GM19099 (cell line): ENCODE measurements at regions not wholly inside any gene's neighbourhood (a gene's known extent, or its start where the extent isn't known, plus 50 kb on each side); places are given as distances from the start of the nearest gene placed in this dataset.

Source experiments
- POLR2A ChIP-seq: IDR thresholded peaks from 3 replicates; pipeline ENCODE4 v1.6.1; 2011; ENCODE audit warnings: low read depth; ENCODE audit not compliant: insufficient read length; ENCODE audit errors: extremely low read depth

DNA sequence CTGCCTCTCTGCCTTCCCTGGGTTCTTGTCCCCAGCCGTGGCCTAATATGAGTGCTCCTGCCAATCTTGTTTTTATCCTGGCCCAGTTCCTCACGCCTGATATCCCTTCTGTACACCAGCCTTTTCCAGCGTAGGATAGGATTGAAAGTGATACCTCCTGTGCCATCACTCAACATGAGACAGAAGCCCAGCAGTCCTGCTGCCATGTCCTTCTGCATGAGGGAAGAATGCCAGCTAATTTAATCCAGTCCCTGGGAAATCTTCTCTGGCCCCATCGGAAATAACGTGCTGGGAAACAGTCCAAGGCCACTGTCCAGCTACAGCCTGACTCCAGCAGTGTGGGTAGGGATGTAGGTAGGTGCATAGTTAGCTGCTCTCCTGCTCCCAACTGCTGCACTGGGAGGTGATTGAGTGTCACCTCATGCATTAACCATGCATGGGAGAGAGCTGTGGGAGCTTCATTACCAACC is 92.0 kb upstream of the TPM1 start:
- no peak for TF ChIP-seq POLR2A

DNA sequence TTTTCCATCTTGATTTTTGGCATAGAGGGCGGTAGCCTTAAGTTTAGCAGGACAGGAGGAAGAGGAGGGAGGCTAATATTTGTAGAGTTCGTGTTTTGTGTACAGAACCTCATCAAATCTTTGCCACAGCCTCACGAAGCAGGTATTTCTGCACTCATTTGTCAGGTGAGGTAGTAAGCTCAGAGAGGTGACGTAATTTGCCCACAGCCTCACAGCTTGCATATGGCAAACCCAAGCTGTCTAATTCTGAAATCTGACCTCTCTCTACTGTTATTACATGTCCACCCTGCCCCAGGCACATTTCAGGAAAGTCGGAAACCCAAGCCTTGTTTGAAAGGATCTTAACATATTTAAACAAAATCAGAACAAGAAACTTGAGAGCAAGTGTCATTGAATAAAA is 91.1 kb upstream of the TPM1 start:
- TF ChIP-seq POLR2A: no peak

DNA sequence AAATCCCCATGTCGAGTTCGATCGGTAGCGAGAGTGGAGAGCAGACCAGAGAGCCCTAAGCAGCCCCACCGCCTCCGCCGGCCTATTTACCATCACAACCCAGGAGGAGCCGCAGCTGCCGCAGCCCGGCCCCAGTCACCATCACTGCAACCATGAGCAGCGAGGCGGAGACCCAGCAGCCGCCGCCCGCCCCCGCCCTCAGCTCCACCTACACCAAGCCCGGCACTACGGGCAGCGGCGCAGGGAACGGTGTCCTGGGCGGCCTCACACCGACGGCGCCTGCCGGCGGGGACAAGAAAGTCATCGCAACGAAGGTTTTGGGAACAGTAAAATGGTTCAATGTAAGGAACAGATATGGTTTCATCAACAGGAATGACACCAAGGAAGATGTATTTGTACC is 89.5 kb upstream of the TPM1 start:
- TF ChIP-seq POLR2A: no peak

DNA sequence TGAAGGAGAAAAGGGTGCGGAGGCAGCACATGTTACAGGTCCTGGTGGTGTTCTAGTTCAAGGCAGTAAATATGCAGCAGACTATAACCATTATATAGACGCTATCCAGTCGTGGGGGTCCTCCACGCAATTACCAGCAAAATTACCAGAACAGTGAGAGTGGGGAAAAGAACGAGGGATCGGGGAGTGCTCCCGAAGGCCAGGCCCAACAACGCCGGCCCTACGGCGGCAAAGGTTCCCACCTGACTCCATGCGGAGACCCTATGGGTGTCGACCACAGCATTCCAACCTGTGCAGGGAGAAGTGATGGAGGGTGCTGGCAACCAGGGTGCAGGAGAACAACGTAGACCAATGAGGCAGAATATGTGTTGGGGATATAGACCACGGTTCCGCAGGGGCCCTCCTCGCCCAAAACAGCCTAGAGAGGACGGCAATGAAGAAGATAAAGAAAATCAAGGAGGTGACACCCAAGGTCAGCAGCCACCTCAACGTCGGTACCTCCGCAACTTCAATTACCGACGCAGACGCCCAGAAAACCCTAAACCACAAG is 89.0 kb upstream of the TPM1 start:
- no peak for TF ChIP-seq POLR2A

DNA sequence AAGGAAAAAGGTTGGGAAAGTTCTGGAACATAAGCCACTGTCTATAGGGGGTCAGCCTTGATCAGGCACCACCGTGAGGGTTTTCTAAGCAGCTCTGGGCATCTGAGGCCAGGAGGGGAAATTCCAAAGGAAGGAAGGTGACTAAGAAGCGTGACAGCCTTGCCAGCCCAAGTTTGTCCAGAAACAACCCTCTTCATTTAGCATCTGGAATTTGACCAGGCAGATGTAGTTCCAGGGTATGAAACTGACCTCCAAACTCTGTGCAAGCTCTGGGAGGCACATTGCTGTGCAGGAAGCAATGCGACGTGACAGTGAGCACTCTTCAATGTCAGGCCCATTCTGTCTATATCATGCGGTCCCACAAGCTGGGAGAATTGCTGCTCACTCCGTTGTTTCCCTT is 85.4 kb upstream of the TPM1 start:
- TF ChIP-seq POLR2A: no peak

DNA sequence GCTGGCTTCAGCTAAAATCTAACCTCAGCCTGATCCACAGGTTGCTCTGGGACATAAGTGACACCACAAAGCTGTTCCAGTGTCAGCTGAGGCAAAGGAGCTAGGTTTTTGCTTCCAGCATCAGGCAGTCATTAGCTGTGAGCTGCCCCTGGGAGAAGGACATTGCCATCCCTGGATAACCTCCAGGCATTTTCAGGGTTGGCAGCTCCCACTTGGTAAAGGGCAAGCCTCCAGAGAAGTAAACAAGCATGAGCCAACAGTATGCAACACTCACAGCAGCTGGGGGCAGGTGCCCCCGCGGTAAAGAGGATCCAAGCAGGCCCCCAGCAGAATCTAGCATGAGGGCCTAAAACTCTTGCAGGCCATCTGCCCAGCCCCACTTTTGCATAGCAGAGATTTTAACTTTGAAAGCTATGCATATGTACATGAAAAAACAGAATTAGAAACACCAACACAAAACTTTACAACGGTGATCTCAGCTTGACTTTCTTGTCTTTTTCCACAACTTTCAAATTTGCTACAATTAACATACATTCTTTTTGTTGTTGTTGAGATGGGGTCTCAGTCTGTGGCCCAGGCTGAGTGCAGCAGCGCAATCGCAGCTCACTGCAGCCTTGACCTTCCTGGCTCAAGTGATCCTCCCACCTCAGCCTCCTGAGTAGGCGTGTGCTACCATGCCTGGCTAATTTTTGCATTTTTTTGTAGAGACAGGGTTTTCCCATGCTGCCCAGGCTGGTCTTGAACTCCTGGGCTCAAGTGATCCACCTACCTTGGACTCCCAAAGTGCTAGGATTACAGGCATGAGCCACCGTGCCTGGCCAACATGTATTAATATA is 83.8 kb upstream of the TPM1 start:
- TF ChIP-seq POLR2A: no peak

DNA sequence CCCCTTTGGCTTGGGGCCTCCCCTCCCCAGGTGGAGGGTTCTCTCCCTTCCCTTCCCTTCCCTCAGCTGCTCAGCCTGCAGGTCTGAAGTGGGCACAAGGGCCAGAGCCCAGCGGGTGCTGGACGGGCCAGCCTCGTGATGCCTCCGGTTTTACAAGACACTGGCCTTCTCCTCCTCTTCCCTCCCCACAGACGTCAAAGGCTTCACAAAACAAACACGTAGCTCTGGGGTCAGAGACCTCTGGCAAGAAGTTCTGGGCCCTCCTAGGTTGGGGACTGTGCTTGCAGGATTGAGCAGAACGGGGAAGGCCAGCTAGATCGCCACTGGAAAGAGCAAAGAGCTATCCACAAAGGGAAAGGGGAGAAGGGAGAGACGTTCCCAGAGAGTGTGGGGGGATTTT is 81.4 kb upstream of the TPM1 start:
- no peak for TF ChIP-seq POLR2A

DNA sequence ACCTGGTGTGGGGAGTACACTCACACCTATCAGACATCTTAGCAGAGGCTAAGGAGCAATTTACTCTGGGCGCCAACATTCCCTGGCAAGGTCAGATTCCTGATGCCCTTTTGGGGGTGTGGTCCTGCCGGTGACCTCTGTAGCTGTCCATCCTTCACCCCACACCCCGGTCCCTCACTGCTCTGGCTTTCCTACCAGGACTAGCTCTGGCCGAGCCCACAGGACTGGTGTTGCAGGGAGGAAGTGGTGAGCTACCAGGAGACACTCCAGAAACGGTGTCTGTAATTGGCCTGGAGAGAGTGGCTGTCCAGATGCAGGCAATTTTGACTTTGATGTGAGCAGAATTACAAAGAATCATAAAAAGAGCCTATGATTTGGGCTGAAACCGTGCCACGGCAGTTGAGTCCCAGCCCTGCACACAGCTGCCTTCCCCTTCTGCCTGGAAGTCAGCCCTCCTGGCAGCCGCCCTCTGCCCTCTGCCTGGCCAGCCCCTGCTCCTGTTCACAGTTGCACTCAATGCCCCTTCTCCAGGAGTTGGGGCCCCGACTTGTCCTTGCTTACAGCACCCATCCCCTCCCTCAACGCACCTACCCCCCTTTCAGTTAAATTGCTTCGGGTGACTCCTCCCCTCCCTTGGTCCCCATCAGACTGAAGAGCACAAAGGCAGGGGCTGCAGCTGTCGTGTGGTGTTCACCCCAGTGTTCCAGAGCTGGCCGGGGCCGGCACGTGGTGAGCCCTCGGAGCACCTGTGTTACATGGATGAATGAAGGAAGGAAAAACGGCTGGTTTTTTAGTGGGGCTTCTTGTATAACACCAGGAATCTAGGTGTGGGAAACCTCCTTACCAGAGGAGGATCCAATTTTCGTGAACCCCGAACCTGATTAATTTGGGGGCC is 80.2 kb upstream of the TPM1 start:
- no peak for TF ChIP-seq POLR2A

DNA sequence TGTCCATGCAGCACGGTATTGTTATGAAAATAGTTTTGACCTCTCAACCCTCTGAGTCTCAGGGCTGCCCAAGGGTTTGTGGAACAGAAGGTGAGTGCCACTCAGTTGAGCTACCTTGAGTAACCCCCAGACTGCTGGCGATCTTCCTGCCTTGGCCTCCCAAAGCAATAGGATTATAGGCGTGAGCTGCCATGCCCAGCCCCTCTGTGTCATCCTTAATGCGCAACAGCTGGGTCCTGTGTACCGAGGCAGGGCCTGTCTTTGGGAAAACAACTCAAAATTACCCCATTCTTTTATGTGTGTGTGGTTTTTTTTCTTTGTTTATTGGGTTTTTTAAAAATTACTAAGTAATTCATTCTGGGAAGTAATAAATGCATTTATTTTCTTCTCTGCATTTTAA is 78.3 kb upstream of the TPM1 start:
- TF ChIP-seq POLR2A: no peak

DNA sequence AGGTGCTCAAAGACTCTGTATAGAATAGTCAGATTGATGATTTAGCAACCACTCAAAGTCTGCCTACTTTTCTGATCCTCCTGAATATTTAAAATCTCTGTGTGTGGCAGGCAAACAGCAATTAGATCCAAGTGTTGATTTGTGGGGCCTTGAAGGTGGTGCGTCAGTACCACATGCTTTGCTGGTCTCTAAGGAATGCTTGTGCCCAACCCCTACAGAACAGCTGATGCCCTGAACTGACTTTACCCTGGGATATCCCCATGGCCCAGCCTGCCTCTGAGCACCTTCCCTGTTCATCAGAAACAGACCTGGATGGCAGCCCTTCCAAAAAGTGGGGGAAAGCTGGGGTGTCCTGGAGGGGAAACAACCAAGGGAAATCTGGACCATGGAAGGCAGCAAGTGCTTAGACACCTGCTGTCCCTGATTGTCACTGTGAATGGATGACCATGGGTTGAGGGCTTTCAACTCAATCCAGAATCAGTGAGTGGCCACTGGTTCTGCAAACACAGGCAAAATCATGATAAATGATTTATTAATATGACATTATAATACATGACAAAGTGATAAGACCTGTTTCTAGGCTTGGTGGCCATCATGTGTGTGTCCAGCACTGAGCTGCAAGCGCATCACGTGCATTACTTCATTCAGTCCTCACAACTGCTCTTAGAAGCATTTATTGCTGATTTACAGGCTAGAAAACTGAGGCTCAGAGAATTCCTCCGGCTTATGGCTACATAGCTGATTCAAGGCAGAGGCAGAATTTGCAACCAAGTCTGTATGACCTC is 76.1 kb upstream of the TPM1 start:
- no peak for TF ChIP-seq POLR2A

DNA sequence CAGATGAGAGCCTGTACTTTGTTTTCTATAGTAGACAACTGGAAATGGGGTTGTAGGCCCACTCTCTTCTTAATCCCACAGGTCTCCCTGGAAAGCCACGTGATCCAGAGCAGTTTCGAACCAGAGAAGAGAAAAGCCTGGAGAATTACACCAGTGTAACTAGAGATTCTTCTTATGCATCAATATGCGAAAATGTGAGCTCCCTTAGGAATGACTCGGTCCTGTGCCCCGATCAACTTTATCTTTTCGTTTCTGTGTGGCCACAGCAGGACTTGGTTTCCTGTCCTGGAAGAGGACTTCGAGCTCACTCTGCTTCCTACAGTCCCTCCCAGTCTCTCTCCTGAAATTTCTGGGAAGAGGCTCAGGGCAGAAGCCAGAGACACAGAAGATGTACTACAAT is 73.8 kb upstream of the TPM1 start:
- no peak for TF ChIP-seq POLR2A

DNA sequence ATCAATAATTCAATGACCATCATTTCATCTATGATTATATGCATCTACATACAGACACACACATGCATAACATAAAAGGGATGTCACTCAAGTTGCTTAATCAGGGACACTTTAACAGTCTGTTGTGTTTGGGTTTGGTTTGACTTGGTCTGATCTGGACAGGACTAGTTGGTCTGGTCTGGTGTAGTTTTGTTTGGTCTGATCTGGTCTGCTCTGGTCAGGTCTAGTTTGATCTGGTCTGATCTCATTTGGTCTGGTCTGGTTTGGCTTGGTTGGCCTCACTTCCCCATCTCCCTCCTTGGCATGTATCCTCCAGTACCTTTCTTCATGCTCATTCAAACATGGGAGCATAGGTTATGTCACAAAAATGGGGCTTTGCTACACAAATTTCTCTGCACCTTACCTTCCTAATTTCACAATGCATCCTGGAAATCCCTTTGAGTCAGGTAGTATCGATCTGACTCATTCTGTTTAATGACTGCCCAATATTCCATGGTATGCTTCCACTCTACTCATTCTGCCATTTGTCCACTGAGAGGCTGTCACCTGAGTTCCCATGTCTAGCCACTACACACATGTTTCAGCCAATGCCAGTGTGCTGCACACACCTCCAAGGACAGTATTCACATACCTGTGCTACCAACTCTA is 73.0 kb upstream of the TPM1 start:
- no peak for TF ChIP-seq POLR2A

DNA sequence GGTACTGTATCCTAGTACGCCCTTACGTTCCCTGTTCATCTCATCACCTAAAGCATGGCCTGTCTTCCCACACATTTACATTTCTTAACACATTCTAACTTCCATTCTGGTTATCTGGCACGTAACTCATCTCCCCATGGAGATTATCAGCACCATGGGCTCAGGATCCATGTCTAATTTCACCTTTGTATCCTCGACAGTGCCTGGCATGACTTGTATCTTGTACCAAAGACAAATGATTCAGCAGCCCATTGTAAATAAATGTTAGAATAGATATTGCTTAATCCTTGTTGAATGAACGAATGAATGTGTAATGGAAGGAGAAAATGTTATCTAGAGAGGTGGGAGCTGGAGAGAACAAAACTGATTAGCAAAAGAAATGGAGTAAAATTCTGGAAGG is 69.7 kb upstream of the TPM1 start:
- TF ChIP-seq POLR2A: no peak

DNA sequence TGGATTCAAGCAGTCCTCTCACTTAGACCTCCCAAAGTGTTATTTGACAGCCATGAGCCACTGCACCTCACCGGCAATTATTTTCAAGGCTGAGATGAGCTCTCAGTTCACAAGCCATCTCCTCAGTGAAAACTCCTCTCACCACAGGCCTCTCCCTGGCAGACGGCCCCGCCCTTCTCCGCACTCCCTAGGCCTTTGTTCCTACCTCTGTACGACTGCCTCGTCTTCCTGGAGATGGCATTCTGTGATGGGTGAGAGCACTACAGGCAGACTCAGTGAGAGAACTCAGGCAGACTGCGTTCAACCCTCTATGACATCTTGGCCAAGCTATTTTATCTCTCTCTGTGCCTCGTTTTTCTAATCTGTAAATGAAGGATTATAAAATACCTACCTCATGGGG is 67.0 kb upstream of the TPM1 start:
- no peak for TF ChIP-seq POLR2A
